HG03280 (cell line): ENCODE measurements at regions not wholly inside any gene's neighbourhood (a gene's known extent, or its start where the extent isn't known, plus 50 kb on each side); places are given as distances from the start of the nearest gene placed in this dataset.

ENCODE experiments used
- ATAC-seq: cut with Tn5 transposase; IDR thresholded peaks from one replicate; pipeline ENCODE4 v1.9.1; 2021; ENCODE audit warnings: mild to moderate bottlenecking, moderate library complexity; ENCODE audit not compliant: unreplicated experiment

GRCh38 chr5:92390657-92391056 lies 1007.5 kb upstream of the ARRDC3 start:
- ATAC-seq = no peak

DNA sequence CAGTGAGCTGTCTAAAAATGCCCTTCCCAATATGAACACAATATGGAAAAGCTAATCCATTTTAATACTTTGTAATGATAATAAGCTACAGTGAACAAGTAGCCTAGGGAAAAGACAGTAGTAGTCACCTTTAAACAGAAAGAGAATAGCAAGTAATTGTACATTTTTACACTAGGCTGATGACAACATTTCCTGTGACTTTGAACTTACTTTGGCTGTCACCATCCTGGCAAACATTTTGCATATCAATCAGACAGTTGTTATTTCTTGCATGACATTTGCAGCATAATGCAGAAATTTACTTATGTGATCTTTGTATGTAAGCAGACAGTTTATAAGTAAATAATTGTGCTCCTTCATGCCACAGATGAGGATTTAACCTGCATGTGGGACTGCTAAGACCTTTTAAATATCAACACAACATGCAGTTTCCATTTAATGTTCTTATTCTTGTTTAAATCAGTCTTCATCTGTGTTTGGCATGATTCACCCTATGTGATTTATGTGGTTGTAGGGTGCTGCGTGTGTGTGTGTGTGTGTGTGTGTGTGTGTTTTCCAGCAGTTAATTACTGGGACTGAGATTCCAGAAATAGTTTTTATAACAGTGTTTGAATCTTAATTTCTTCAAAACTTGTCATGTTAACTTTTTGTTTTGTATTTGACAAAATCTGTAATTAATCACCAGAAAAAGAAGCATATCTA lies 997.1 kb upstream of the ARRDC3 start:
- ATAC-seq = no peak

DNA sequence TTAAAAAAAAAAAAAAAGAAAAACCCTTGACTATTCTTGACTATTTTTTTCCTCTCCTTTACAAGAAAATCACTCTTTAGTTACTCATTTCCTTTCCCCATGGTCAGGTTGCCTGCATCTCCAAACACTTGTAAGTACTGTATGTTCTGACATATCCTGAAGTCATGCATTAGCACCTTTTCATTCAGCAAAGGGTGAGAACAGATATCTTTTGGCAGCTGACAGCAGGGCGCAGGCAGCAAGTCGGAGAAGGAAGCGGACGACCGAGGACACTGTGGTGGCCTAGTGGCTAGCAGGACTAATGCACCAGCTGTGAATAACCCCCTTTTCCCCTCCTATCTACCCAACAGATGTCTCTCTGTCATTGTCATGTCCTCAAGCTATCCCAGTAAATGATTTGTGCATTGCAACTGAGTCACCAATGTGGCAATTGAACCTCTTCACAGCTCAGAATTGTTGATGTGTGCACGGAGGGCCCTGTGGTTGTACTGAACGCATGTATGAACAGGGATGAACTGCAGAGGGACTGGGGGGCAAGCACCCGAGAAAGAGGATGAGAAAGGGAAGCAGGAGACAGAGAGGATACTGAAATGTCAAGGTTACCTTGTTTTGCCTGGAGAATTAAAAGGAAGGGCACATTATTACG lies 996.0 kb upstream of the ARRDC3 start:
- no peak for ATAC-seq

DNA sequence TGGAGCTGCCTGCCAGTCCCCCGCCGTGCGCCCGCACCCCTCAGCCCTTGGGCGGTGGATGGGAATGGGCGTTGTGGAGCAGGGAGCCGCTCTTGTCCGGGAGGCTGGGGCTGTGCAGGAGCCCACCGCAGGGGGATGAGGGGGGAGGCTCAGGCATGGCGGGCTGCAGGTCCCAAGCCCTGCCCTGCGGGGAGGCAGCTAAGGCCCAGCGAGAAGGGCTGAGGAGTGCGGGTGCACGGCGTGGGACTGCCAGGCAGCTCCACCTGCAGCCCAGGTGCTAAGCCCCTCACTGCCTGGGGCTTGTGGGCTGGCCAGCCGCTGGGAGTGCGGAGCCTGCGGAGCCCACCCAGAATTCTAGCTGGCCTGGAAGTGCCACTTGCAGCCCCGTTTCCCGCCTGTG lies 991.7 kb upstream of the ARRDC3 start:
- ATAC-seq = no peak

- ATAC-seq = no peak
Observed at GRCh38 chr5:92372766-92373165, 989.6 kb upstream of the ARRDC3 start.

GRCh38 chr5:92371889-92372235 lies 988.7 kb upstream of the ARRDC3 start:
- ATAC-seq = no peak

- no peak for ATAC-seq
Observed at GRCh38 chr5:92371171-92371888, 988.2 kb upstream of the ARRDC3 start.

DNA sequence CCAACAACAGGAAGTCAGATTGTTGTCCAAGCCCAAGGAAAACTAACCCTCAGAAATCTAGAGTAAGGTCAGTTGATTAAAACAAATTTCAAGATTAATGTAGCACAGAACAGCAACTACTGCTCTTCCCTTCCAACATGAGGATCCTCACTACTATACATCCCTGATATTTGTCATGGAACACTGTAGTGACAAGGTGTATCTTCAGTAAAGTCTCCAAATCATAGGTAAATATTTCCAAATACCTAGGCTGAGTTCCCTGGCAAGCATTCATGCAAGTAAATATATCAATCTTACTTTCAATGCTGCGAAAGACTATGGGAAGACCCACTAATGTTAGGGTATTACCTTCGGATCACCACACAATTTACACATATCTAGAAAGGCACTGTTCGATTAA lies 986.9 kb upstream of the ARRDC3 start:
- no peak for ATAC-seq

DNA sequence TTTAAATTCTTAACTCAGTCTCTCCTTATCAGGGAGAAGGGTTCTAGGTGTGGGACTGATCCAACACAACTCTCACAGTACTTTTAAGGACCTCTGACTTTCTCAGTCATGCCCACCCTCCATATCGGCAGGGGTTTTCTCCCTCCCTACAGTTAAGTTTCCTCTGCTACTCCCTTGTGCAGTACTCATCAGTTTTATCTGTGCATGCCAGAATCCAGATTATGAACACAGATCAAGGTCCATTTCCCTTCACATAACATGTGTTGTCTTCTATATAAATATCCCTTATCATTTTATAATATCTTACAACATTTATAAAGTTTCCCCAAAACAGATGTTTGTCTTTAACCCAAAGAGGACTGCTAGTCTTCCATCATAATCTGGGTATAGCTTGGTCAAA lies 986.5 kb upstream of the ARRDC3 start:
- no peak for ATAC-seq

GRCh38 chr5:92364986-92365550 lies 982.0 kb upstream of the ARRDC3 start:
- ATAC-seq = no peak

GRCh38 chr5:92353107-92354030 lies 970.3 kb upstream of the ARRDC3 start:
- ATAC-seq = no peak

DNA sequence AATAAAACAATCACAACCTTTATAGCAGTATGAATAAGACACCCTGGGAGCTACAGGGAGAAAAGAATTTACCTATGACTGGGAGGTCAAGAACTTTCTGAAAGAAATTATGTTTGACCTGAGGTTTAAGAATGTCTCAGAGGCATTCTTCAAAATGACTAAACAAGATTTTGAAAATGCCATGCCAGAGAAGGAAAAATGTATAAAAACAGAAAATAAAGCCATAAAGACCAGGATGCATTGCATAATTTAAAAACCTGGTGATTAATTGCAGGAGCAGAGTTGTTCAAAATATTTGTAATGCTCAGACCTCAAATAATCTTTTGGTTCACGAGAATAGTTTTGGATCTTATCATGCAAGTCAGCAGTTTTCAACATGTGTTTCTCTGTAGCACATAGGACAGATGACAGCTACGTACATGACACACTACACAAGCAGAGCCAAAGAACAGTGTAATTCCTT lies 954.7 kb upstream of the ARRDC3 start:
- no peak for ATAC-seq

GRCh38 chr5:92332039-92332438 lies 948.9 kb upstream of the ARRDC3 start:
- ATAC-seq = no peak

GRCh38 chr5:92330365-92330764 lies 947.2 kb upstream of the ARRDC3 start:
- no peak for ATAC-seq

- ATAC-seq = no peak
Observed at GRCh38 chr5:92329759-92330158, 946.6 kb upstream of the ARRDC3 start.

GRCh38 chr5:92328584-92329259 lies 945.6 kb upstream of the ARRDC3 start:
- ATAC-seq = no peak

DNA sequence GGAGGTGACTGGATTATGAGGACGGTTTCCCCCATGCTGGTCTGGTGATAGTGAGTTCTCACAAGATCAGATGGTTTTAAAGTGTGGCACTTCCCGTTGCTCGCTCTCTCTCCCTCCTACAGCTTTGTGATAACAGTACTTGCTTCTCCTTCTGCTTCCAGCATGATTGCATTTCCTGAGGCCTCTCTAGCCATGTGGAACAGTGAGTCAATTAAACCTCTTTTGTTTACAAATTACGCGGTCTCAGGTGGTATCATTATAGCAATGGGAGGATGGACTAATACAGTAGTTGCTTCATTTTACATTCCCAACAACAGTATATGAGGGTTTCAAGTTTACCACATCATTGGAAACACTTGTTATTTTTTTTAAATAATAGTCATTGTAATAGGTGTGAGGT lies 937.3 kb upstream of the ARRDC3 start:
- ATAC-seq = no peak

- no peak for ATAC-seq
Observed at GRCh38 chr5:92313385-92313784, 930.3 kb upstream of the ARRDC3 start.

DNA sequence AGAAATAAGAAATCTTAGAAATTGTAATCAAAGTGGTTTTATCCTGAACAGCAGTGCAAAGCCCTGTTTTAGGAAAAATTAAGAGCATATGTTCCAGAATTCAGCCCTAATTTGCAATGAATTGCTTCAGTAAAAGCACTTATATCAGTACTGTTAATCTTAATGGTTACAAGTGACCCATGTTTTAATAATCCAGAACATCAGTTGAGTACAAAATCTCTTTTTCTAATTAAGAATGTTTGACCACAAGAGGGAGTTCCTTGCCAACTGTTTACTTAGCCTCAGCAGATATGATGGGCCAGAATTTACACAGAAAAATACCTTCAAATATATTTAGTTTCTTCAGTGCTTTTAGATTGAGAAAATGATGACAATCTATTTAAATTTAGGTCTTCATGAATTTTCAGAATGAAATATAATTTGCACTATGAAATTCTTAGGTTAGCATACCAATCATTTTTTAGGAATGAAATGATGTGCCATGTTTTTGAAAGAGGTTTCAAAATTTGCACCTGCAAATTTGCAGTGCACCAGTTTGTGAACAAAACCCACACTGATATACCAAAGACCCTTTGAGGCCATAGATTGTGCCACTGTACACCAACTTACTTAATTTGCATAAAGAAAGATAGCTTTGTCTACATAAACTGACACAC lies 926.3 kb upstream of the ARRDC3 start:
- no peak for ATAC-seq

DNA sequence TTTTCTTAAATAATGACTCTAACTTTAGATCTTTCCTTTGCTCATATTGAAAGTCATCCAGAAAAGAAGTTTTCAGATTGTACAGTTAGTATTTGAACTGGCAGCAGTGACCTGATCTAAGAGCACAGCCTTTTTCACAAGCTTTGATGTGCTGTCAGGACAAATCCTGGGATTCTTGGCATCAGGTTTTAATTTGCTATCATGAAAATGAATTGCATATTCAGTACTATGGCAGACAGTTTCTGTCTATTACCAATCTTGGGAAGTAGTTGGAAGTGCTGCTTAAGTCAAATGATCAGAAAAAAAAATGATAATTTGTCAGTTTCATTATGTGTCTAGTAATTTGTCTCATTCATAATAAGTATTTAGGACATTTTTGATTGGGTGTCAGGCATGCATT lies 925.6 kb upstream of the ARRDC3 start:
- no peak for ATAC-seq
